GM12878 (cell line): ENCODE measurements at regions not wholly inside any gene's neighbourhood (a gene's known extent, or its start where the extent isn't known, plus 50 kb on each side); places are given as distances from the start of the nearest gene placed in this dataset.

ENCODE experiments used
- ATAC-seq: fragments of 200-7000 bp; cut with Tn5 transposase; 3 replicates; pipeline ENCODE4 v1.9.1; 2020; ENCODE audit warnings: mild to moderate bottlenecking, moderate library complexity
- BruUV-seq: library from RNA; stranded (reverse); fragments of 400-500 nt; replicated peaks from 2 replicates; lab custom pipeline; 2021; lab: Mats Ljungman, UMichigan
- CTCF ChIA-PET: fragments of 300-600 bp; sonication (Branson Sonifier 250); formaldehyde crosslinking; extraction: SDS; loops from one replicate; lab custom pipeline; 2021; ENCODE audit warnings: inconsistent platforms; lab: Yijun Ruan, JAX
- POLR2A ChIA-PET: fragments of 350-600 bp; formaldehyde crosslinking; extraction: SDS; loops from one replicate; lab custom pipeline; 2021; ENCODE audit warnings: inconsistent platforms; lab: Charles Lee
- RAD21 ChIA-PET: fragments of 300-600 bp; sonication (Branson Sonifier 250); formaldehyde crosslinking; loops from one replicate; lab custom pipeline; 2023; ENCODE audit warnings: antibody characterized with exemption; ENCODE audit not compliant: unreplicated experiment; lab: Charles Lee
- SMC1A ChIA-PET: fragments of 300-600 bp; sonication (Branson Sonifier 250); formaldehyde crosslinking; loops from one replicate; lab custom pipeline; 2023; ENCODE audit not compliant: unreplicated experiment, uncharacterized antibody; lab: Charles Lee
- DNase-seq: peaks from one replicate; pipeline ENCODE4 v3.0.0-alpha.2; 2011; ENCODE audit warnings: low read depth, low spot score
- FAIRE-seq: peaks from 3 replicates; lab custom pipeline; 2011; peaks lifted over from hg19 to GRCh38; lab: Jason Lieb, UNC
- H2AFZ ChIP-seq: 2 replicates; pipeline ENCODE4 v1.6.0; 2011; ENCODE audit warnings: low read depth, low read length, control low read depth; ENCODE audit not compliant: control insufficient read depth
- H3K27ac ChIP-seq: 2 replicates; pipeline ENCODE4 v1.5.1; 2011; ENCODE audit warnings: control low read depth; ENCODE audit not compliant: control insufficient read depth, insufficient read depth
- H3K27me3 ChIP-seq, 2 experiments: replicated peaks in 1 of 2; 2 replicates each; pipeline versions ENCODE4 v1.6.0 to v1.6.1; 2011; ENCODE audit warnings: low read length in 1 of 2; ENCODE audit not compliant: control insufficient read depth in 2 of 2, insufficient read depth in 2 of 2
- H3K36me3 ChIP-seq, 2 experiments: 2 replicates each; pipeline ENCODE4 v1.5.1; 2011; ENCODE audit warnings: low read length in 1 of 2; ENCODE audit not compliant: control insufficient read depth in 2 of 2, insufficient read depth in 2 of 2
- H3K4me1 ChIP-seq: 2 replicates; pipeline ENCODE4 v1.6.1; 2011; ENCODE audit warnings: mild to moderate bottlenecking, low read length, moderate library complexity, mixed read lengths; ENCODE audit not compliant: control insufficient read depth, insufficient read depth
- H3K4me2 ChIP-seq: 2 replicates; pipeline ENCODE4 v1.6.0; 2011; ENCODE audit warnings: control low read depth; ENCODE audit not compliant: control insufficient read depth, insufficient read depth
- H3K4me3 ChIP-seq: fragments of 200-600 bp; sonication (generic); 2 replicates; pipeline ENCODE4 v1.5.1; 2016
- H3K79me2 ChIP-seq: 2 replicates; pipeline ENCODE4 v1.6.0; 2011; ENCODE audit warnings: low read length; ENCODE audit not compliant: control insufficient read depth, insufficient read depth
- H3K9ac ChIP-seq: 2 replicates; pipeline ENCODE4 v1.8.0; 2011; ENCODE audit warnings: low read length, control low read depth, mixed read lengths; ENCODE audit not compliant: control insufficient read depth, insufficient read depth
- H3K9me3 ChIP-seq: replicated peaks from 3 replicates; pipeline ENCODE4 v1.5.1; 2011; ENCODE audit warnings: mild to moderate bottlenecking, low read length; ENCODE audit not compliant: control insufficient read depth, insufficient read depth
- H4K20me1 ChIP-seq: 2 replicates; pipeline ENCODE4 v1.6.0; 2011; ENCODE audit not compliant: control insufficient read depth, insufficient read depth
- CREM ChIP-seq: IDR thresholded peaks from 2 replicates; pipeline ENCODE4 v1.6.1; 2014; ENCODE audit warnings: antibody characterized with exemption, low read depth
- EED ChIP-seq: sonication (generic); IDR thresholded peaks from 2 replicates; pipeline ENCODE4 v1.6.1; 2016; ENCODE audit warnings: antibody characterized with exemption, low read depth
- HDAC6 ChIP-seq: fragments of 200-600 bp; sonication (generic); IDR thresholded peaks from one replicate; pipeline ENCODE4 v1.8.0; 2017; ENCODE audit warnings: antibody characterized with exemption; ENCODE audit not compliant: unreplicated experiment
- HDGF ChIP-seq: fragments of 450-650 bp; IDR thresholded peaks from 2 replicates; pipeline ENCODE4 v1.6.1; 2016; ENCODE audit warnings: antibody characterized with exemption
- JUND ChIP-seq: IDR thresholded peaks from 2 replicates; pipeline ENCODE4 v1.6.1; 2012; ENCODE audit warnings: low read depth, mild to moderate bottlenecking, low read length, improper control_type of control experiment, moderate library complexity
- KDM1A ChIP-seq: fragments of 200-600 bp; sonication (generic); IDR thresholded peaks from 2 replicates; pipeline ENCODE4 v1.6.1; 2016; ENCODE audit warnings: borderline replicate concordance
- NFIC ChIP-seq: IDR thresholded peaks from 2 replicates; pipeline ENCODE4 v1.6.1; 2012; ENCODE audit warnings: low read depth, mild to moderate bottlenecking, inconsistent platforms, low read length, moderate library complexity
- NFXL1 ChIP-seq: fragments of 450-650 bp; IDR thresholded peaks from 2 replicates; pipeline ENCODE4 v1.6.1; 2017; ENCODE audit warnings: antibody characterized with exemption, mild to moderate bottlenecking, borderline replicate concordance
- RELB ChIP-seq: fragments of 450-650 bp; IDR thresholded peaks from 2 replicates; pipeline ENCODE4 v1.6.1; 2017; ENCODE audit warnings: low read depth, mild to moderate bottlenecking, moderate library complexity
- ZBTB11 ChIP-seq: fragments of 450-650 bp; formaldehyde crosslinking; IDR thresholded peaks from 2 replicates; pipeline ENCODE4 v1.5.0; 2022; ENCODE audit warnings: mild to moderate bottlenecking, missing genetic modification characterization
- WGBS: methylation state at CpG from one replicate; pipeline ENCODE4 v1.1.6; 2016; ENCODE audit warnings: low lambda C conversion rate; ENCODE audit not compliant: insufficient replicate concordance, insufficient coverage; ENCODE audit errors: missing lambda C conversion rate; 5-methylcytosine and 5-hydroxymethylcytosine counted together
- in situ Hi-C: fragments of 300-500 bp; cut with MboI; formaldehyde crosslinking; loops from 9 replicates; pipeline ENCODE4 v1.14.3; 2018; ENCODE audit warnings: mixed read lengths
- intact Hi-C: fragments of 100-400 bp; cut with micrococcal nuclease; formaldehyde crosslinking; loops from one replicate; pipeline ENCODE4 v1.14.2; 2022; ENCODE audit not compliant: unreplicated experiment

GRCh38 chr16:79317521-79317920, 283.0 kb downstream of the MAF start:
- CTCF ChIA-PET: no interaction called here
- BruUV-seq: no TSS peak
- POLR2A ChIA-PET: no interaction called here

More at GRCh38 chr16:79317521-79317920, 283.0 kb downstream of the MAF start:
- H3K9me3 ChIP-seq: no peaks in the 10 kb centered on the region; the same call in 2 of the 3 replicates
- no peaks in the 10 kb centered on the region for H3K27me3 ChIP-seq
- H3K27ac ChIP-seq: no peak overlapping the region
- H3K9ac ChIP-seq: no peak overlapping the region
- intact Hi-C loops (no loop called here), in situ Hi-C loops (no loop called here)
- no peak overlapping the region for H3K4me2 ChIP-seq
- H2AFZ ChIP-seq: no peak overlapping the region
- H3K79me2 ChIP-seq: no peaks in the 10 kb centered on the region
- SMC1A ChIA-PET: no interaction called here
- TF ChIP-seq NFIC (no peak), HDAC6 (no peak), CREM (no peak), JUND (no peak), NFXL1 (no peak), EED (no peak), KDM1A (no peak), ZBTB11 (CRISPR knock-in tag) (no peak), RELB (no peak), HDGF (no peak)
- H3K4me1 ChIP-seq: peaks cover 5% of the 10 kb centered on the region
- FAIRE-seq (no peak), DNase-seq (no peak), ATAC-seq (no peak)
- no peaks in the 10 kb centered on the region for H4K20me1 ChIP-seq
- WGBS: 94% methylated on average over 2 of the region's 2 CpGs
- RAD21 ChIA-PET: no interaction called here
- no peaks in the 10 kb centered on the region for H3K36me3 ChIP-seq
- no peak overlapping the region for H3K4me3 ChIP-seq
